ENCODE measurements at regions not wholly inside any gene's neighbourhood (a gene's known extent, or its start where the extent isn't known, plus 50 kb on each side); places are given as distances from the start of the nearest gene placed in this dataset.

DNA sequence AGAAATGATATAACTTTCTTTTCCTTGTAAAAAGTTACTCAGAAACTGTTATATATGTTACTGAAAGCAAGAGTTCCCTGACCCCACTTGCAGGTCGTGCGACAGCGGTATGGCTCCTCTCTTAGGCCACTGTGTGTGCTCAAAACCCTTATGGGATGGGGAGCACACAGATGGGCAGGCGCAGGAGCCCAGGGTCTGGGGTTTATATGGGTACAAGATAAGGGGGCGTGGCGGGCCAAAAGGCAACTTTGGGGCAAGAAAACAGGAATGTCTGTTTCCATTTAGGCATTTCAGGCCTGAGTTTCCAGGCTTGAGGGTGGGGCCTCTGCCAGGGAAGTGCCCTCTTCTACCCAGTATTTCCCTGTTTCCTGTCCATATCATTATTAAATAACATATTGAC is 736.5 kb downstream of the VGLL3 start:
- TF ChIP-seq, protein P1, sequence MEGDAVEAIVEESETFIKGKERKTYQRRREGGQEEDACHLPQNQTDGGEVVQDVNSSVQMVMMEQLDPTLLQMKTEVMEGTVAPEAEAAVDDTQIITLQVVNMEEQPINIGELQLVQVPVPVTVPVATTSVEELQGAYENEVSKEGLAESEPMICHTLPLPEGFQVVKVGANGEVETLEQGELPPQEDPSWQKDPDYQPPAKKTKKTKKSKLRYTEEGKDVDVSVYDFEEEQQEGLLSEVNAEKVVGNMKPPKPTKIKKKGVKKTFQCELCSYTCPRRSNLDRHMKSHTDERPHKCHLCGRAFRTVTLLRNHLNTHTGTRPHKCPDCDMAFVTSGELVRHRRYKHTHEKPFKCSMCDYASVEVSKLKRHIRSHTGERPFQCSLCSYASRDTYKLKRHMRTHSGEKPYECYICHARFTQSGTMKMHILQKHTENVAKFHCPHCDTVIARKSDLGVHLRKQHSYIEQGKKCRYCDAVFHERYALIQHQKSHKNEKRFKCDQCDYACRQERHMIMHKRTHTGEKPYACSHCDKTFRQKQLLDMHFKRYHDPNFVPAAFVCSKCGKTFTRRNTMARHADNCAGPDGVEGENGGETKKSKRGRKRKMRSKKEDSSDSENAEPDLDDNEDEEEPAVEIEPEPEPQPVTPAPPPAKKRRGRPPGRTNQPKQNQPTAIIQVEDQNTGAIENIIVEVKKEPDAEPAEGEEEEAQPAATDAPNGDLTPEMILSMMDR (IDR thresholded peaks at IDR 0.05; ENCODE audit: low read depth, low read length) = no peak
- DNase-seq (ENCODE audit: low read depth in 2 of 2) = no peak
- H3K4me3 ChIP-seq (replicated peaks in 1 of 2; ENCODE audit: low read depth in 2 of 2, low read length in 2 of 2) = no peak overlapping the region

DNA sequence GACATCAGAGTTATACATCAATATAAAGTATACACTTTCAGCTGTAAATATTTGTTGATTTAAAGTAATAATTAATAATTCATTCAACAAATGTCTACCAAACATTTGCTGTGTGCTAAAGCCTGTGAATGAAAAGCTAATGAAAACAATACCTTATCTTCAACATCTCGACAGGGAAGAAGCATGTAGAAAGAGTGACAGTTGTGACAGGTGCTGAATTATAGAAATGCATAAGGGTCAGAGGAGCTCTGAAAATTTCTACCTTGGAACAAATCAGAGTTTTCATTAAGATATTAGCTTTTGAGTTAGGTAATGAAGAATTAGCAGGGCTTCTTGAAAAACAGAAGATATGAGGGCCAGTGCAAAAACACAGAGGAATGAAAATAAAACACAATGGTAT is 739.2 kb downstream of the VGLL3 start:
- no peak overlapping the region for H3K4me3 ChIP-seq (replicated peaks in 1 of 2; ENCODE audit: low read depth in 2 of 2, low read length in 2 of 2)
- TF ChIP-seq, protein P1 (IDR thresholded peaks at IDR 0.05; ENCODE audit: low read depth, low read length) = no peak
- DNase-seq (ENCODE audit: low read depth in 2 of 2) = no peak

DNA sequence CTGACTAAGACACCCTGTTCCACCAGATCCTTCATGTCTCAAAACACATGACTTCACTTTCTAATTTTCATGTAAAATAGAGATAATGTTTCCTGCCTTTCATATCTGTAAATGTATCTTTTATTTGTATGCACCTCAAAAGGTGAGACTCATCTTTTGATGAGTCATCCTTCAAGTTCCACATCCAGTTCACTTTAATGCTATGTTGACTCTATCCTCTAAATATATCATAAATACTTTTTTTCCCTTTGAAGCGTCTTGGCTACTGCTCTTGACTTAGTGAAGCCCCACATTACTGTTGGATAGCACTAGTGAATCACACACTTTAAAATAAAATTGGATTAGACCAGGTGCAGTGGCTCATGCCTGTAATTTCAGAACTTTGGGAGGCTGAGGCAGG is 741.1 kb downstream of the VGLL3 start:
- no peak for DNase-seq (ENCODE audit: low read depth in 2 of 2)
- H3K4me3 ChIP-seq (replicated peaks in 1 of 2; ENCODE audit: low read depth in 2 of 2, low read length in 2 of 2) = no peak overlapping the region
- TF ChIP-seq, protein P1 (IDR thresholded peaks at IDR 0.05; ENCODE audit: low read depth, low read length) = no peak

DNA sequence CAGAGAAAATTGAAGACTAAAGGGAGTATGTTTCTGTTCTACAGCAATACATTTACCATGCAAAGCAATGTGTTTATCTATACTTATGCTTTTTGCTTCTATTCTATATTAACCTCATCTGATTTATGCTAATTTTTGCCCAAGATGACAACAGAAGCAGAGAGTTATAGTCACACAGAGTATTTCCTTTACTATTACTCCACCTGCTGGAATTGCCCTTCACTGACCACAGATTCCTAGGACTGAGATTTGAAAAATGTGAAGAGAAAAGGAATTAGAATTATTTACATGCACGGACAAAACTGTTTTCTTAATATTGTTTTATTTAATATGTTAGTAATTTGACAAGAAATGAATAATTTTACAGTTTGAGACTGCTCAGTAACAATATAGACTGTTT is 745.6 kb downstream of the VGLL3 start:
- H3K4me3 ChIP-seq (replicated peaks in 1 of 2; ENCODE audit: low read depth in 2 of 2, low read length in 2 of 2) = no peak overlapping the region
- no peak for DNase-seq (ENCODE audit: low read depth in 2 of 2)
- TF ChIP-seq, protein P1 (IDR thresholded peaks at IDR 0.05; ENCODE audit: low read depth, low read length) = no peak

DNA sequence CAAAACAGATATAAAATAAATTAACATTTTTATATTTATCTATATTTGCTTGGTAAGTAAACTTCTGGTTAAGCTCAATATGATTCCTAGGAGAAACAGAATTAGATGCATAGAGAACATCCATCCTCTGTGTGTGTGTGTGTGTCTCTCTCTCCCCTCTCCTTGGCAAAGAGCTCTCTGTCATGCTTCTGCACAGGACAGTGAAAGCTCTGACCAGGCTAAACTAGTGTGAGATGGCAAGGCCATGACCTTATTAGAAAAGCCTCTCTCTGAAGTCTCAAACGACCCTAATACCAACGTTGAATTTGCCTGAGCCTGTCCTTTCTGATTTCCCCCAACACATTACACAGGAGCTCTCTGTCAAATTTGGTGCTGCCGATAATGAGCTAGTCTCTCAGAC is 746.0 kb downstream of the VGLL3 start:
- no peak for DNase-seq (ENCODE audit: low read depth in 2 of 2)
- no peak overlapping the region for H3K4me3 ChIP-seq (replicated peaks in 1 of 2; ENCODE audit: low read depth in 2 of 2, low read length in 2 of 2)
- TF ChIP-seq, protein P1 (IDR thresholded peaks at IDR 0.05; ENCODE audit: low read depth, low read length) = no peak

DNA sequence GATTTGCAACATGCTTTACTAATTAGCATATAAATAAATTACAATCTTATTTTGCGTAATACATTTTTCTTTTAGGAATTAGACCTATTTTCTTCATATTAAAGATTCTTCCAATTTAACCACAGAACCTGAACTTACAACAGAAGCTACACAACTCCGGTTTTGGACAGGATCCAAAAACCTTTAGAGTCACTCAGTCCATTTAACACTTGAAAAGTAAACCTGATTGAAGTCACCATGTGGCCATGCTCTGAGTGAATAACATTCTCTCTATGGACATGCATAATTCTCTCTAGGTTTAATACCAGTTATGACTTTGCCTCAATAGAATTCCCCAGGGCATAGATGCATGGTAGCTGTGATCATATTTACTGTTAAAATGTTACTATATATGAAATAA is 751.0 kb downstream of the VGLL3 start:
- H3K4me3 ChIP-seq (replicated peaks in 1 of 2; ENCODE audit: low read depth in 2 of 2, low read length in 2 of 2) = no peak overlapping the region
- TF ChIP-seq, protein P1 (IDR thresholded peaks at IDR 0.05; ENCODE audit: low read depth, low read length) = no peak
- DNase-seq (ENCODE audit: low read depth in 2 of 2) = no peak

DNA sequence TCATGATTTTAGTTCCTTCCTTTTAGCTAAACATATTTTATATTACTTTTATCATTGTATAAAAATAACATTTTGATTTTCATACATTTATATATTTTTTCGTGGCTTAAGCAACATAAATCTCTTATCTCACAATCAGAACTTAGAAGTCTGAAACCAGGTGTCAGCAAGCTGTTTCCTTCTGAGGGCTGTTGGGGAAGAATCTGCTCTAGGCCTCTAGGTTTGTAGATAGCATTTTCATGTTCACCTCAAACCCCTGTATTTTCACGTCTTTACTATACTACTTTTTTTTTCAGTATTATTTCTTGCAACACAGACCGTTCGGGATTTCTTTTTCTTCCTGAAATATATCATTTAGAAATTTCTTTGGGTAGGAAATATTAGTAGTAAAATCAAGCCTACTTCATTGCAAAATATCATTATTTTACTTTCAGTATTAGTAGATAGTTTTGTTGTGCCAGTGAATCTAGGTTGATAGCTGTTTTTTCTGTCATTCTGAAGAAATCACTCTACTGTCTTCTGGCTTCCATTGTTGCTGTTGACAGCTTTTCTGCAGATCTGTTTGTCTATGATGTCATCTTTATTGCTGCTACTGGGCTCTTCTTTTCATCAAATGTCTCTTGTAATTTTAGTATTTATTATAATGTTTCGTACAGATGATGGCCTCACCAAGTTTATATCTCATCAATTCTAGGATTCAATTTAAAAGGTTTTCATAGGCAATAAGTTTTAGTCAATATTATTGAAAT is 756.3 kb downstream of the VGLL3 start:
- no peak overlapping the region for H3K4me3 ChIP-seq (replicated peaks in 1 of 2; ENCODE audit: low read depth in 2 of 2, low read length in 2 of 2)
- no peak for DNase-seq (ENCODE audit: low read depth in 2 of 2)
- TF ChIP-seq, protein P1 (IDR thresholded peaks at IDR 0.05; ENCODE audit: low read depth, low read length) = no peak
